T-helper 2 cell treated with Interferon-gamma antibody and Interleukin-4, amounts not matched to agents 5 μg/mL and 100 μg/mL, for 36 hours (primary cell): ENCODE measurements at regions not wholly inside any gene's neighbourhood (a gene's known extent, or its start where the extent isn't known, plus 50 kb on each side); places are given as distances from the start of the nearest gene placed in this dataset.
"Not testable (repeated sequence)": the region's sequence is repeated elsewhere in the genome, so short reads cannot be mapped to it uniquely, and the experiment has no call there.

Experiments used
- DNase-seq: peaks from one replicate; pipeline ENCODE4 v3.0.0; 2021; ENCODE audit warnings: low spot score
- H3K27ac Mint-ChIP-seq: one replicate; pipeline ENCODE4 v1.8.0; 2021; ENCODE audit warnings: mild to moderate bottlenecking, mixed read lengths
- H3K27me3 Mint-ChIP-seq: one replicate; pipeline ENCODE4 v1.8.0; 2021; ENCODE audit warnings: low read depth, mixed read lengths
- H3K36me3 Mint-ChIP-seq: one replicate; pipeline ENCODE4 v1.8.0; 2021; ENCODE audit warnings: low read depth, mixed read lengths
- H3K4me1 Mint-ChIP-seq: one replicate; pipeline ENCODE4 v1.8.0; 2021; ENCODE audit warnings: low read depth, mixed read lengths
- H3K4me3 Mint-ChIP-seq: one replicate; pipeline ENCODE4 v1.8.0; 2022; ENCODE audit warnings: mild to moderate bottlenecking, moderate library complexity, mixed read lengths
- H3K9me3 Mint-ChIP-seq: one replicate; pipeline ENCODE4 v1.8.0; 2021; ENCODE audit warnings: mixed read lengths

- Mint-ChIP-seq H3K27me3 (peaks cover 3% of the 10 kb centered on the region), H3K4me1 (no peaks in the 10 kb centered on the region), H3K27ac (no peak overlapping the region), H3K9me3 (no peaks in the 10 kb centered on the region), H3K4me3 (no peak overlapping the region), H3K36me3 (no peaks in the 10 kb centered on the region)
- DNase-seq = no peak
These were observed 306.8 kb upstream of the FOXQ1 start for GRCh38 chr6:1004885-1005630.

- Mint-ChIP-seq H3K4me3 (no peak overlapping the region), H3K9me3 (no peaks in the 10 kb centered on the region), H3K27ac (no peak overlapping the region), H3K36me3 (no peaks in the 10 kb centered on the region), H3K4me1 (no peaks in the 10 kb centered on the region), H3K27me3 (peaks cover 3% of the 10 kb centered on the region)
- no peak for DNase-seq
These were observed 308.3 kb upstream of the FOXQ1 start for GRCh38 chr6:1003394-1004160.

GRCh38 chr6:1002989-1003388 is 308.9 kb upstream of the FOXQ1 start:
- Mint-ChIP-seq H3K27me3 (peaks cover 3% of the 10 kb centered on the region), H3K27ac (no peak overlapping the region)
- DNase-seq = no peak

GRCh38 chr6:1001655-1002349 is 308.9 kb upstream of the EXOC2 start:
- Mint-ChIP-seq H3K4me1 (no peaks in the 10 kb centered on the region), H3K27me3 (peaks cover 6% of the 10 kb centered on the region), H3K27ac (no peak overlapping the region), H3K36me3 (no peaks in the 10 kb centered on the region), H3K9me3 (no peaks in the 10 kb centered on the region), H3K4me3 (no peak overlapping the region)
- DNase-seq = no peak

More at GRCh38 chr6:1002989-1003388, 308.9 kb upstream of the FOXQ1 start:
- H3K9me3 Mint-ChIP-seq = no peaks in the 10 kb centered on the region
- no peaks in the 10 kb centered on the region for H3K4me1 Mint-ChIP-seq
- H3K36me3 Mint-ChIP-seq = no peaks in the 10 kb centered on the region
- H3K4me3 Mint-ChIP-seq = no peak overlapping the region

- Mint-ChIP-seq H3K27me3 (peaks cover 6% of the 10 kb centered on the region), H3K27ac (no peak overlapping the region), H3K4me1 (no peaks in the 10 kb centered on the region), H3K9me3 (no peaks in the 10 kb centered on the region), H3K4me3 (no peak overlapping the region), H3K36me3 (no peaks in the 10 kb centered on the region)
- DNase-seq = no peak
These were observed 306.6 kb upstream of the EXOC2 start for GRCh38 chr6:999552-999951.

- peaks cover 6% of the 10 kb centered on the region for H3K27me3 Mint-ChIP-seq
- DNase-seq = no peak
- H3K4me3 Mint-ChIP-seq = no peak overlapping the region
- no peaks in the 10 kb centered on the region for H3K36me3 Mint-ChIP-seq
- H3K4me1 Mint-ChIP-seq = no peaks in the 10 kb centered on the region
- H3K27ac Mint-ChIP-seq = no peak overlapping the region
- H3K9me3 Mint-ChIP-seq = no peaks in the 10 kb centered on the region
These were observed 305.6 kb upstream of the EXOC2 start for GRCh38 chr6:998551-998950.

- Mint-ChIP-seq H3K4me3 (no peak overlapping the region), H3K4me1 (no peaks in the 10 kb centered on the region), H3K27ac (no peak overlapping the region), H3K9me3 (no peaks in the 10 kb centered on the region), H3K36me3 (no peaks in the 10 kb centered on the region), H3K27me3 (peaks cover 6% of the 10 kb centered on the region)
- DNase-seq = no peak
These were observed 303.4 kb upstream of the EXOC2 start for GRCh38 chr6:996271-996852.

- no peaks in the 10 kb centered on the region for H3K4me1 Mint-ChIP-seq
- H3K9me3 Mint-ChIP-seq = no peaks in the 10 kb centered on the region
- H3K36me3 Mint-ChIP-seq = no peaks in the 10 kb centered on the region
- H3K4me3 Mint-ChIP-seq = no peak overlapping the region
- no peak overlapping the region for H3K27ac Mint-ChIP-seq
- DNase-seq = no peak
- H3K27me3 Mint-ChIP-seq = peaks cover 16% of the 10 kb centered on the region
These were observed 298.3 kb upstream of the EXOC2 start for GRCh38 chr6:991192-991591.

- Mint-ChIP-seq H3K9me3 (no peaks in the 10 kb centered on the region), H3K36me3 (no peaks in the 10 kb centered on the region), H3K27me3 (peaks cover 16% of the 10 kb centered on the region), H3K27ac (no peak overlapping the region), H3K4me1 (no peaks in the 10 kb centered on the region), H3K4me3 (no peak overlapping the region)
- DNase-seq = no peak
These were observed 291.1 kb upstream of the EXOC2 start for GRCh38 chr6:984031-984430.

- Mint-ChIP-seq H3K9me3 (no peaks in the 10 kb centered on the region), H3K27ac (no peak overlapping the region), H3K4me1 (no peaks in the 10 kb centered on the region), H3K4me3 (no peak overlapping the region), H3K36me3 (no peaks in the 10 kb centered on the region), H3K27me3 (peaks cover 12% of the 10 kb centered on the region)
- no peak for DNase-seq
These were observed 286.2 kb upstream of the EXOC2 start for GRCh38 chr6:978937-979685.

GRCh38 chr6:977226-977625 is 284.3 kb upstream of the EXOC2 start:
- not testable (repeated sequence) for H3K27ac Mint-ChIP-seq, H3K36me3 Mint-ChIP-seq, H3K4me1 Mint-ChIP-seq, DNase-seq, H3K4me3 Mint-ChIP-seq, H3K9me3 Mint-ChIP-seq
- peaks cover 10% of the 10 kb centered on the region for H3K27me3 Mint-ChIP-seq

GRCh38 chr6:971981-972640 is 279.2 kb upstream of the EXOC2 start:
- peaks cover 2% of the 10 kb centered on the region for H3K27me3 Mint-ChIP-seq
- H3K4me3 Mint-ChIP-seq = no peak overlapping the region
- no peak for DNase-seq
- no peaks in the 10 kb centered on the region for H3K36me3 Mint-ChIP-seq
- H3K9me3 Mint-ChIP-seq = no peaks in the 10 kb centered on the region
- no peak overlapping the region for H3K27ac Mint-ChIP-seq
- H3K4me1 Mint-ChIP-seq = no peaks in the 10 kb centered on the region

GRCh38 chr6:968791-969190 is 275.9 kb upstream of the EXOC2 start:
- no peaks in the 10 kb centered on the region for H3K36me3 Mint-ChIP-seq
- no peak overlapping the region for H3K4me3 Mint-ChIP-seq
- H3K27ac Mint-ChIP-seq = no peak overlapping the region
- H3K4me1 Mint-ChIP-seq = no peaks in the 10 kb centered on the region
- H3K27me3 Mint-ChIP-seq = peaks cover 4% of the 10 kb centered on the region
- H3K9me3 Mint-ChIP-seq = no peaks in the 10 kb centered on the region
- no peak for DNase-seq
